ENCODE measurements at regions not wholly inside any gene's neighbourhood (a gene's known extent, or its start where the extent isn't known, plus 50 kb on each side); places are given as distances from the start of the nearest gene placed in this dataset.

GRCh38 chr3:188047536-188047935, 106.4 kb upstream of the LPP start:
- TF ChIP-seq CTCF (IDR thresholded peaks at IDR 0.05 in 4 of 5, conservative IDR thresholded peaks at IDR 0.05 in 1 of 5), result no peak
- TF ChIP-seq POLR2A (IDR thresholded peaks at IDR 0.05), result no peak

Data from gastrocnemius medialis (tissue), 4 donors.